Karpas-422 (cell line): ENCODE measurements at regions not wholly inside any gene's neighbourhood (a gene's known extent, or its start where the extent isn't known, plus 50 kb on each side); places are given as distances from the start of the nearest gene placed in this dataset.
"Not testable (repeated sequence)": the region's sequence is repeated elsewhere in the genome, so short reads cannot be mapped to it uniquely, and the experiment has no call there.

ENCODE experiments used
- DNase-seq: peaks from one replicate; pipeline ENCODE4 v3.0.0-alpha.2; 2015
- H2AFZ ChIP-seq: fragments of 200-600 bp; sonication (generic); 2 replicates; pipeline ENCODE4 v1.6.1; 2014; ENCODE audit warnings: antibody characterized with exemption, low read length, mixed read lengths
- H3K27ac ChIP-seq: fragments of 200-600 bp; sonication (generic); 2 replicates; pipeline ENCODE4 v1.5.1; 2014; ENCODE audit warnings: mild to moderate bottlenecking, low read length, moderate library complexity
- H3K27me3 ChIP-seq: fragments of 200-600 bp; sonication (generic); 2 replicates; pipeline ENCODE4 v1.6.1; 2014; ENCODE audit warnings: low read length, mixed read lengths
- H3K36me3 ChIP-seq: fragments of 200-600 bp; sonication (generic); 2 replicates; pipeline ENCODE4 v1.6.1; 2014; ENCODE audit warnings: low read length, mixed read lengths; ENCODE audit not compliant: insufficient read depth
- H3K4me1 ChIP-seq: fragments of 200-600 bp; sonication (generic); 2 replicates; pipeline ENCODE4 v1.6.1; 2014; ENCODE audit warnings: mild to moderate bottlenecking, low read length, mixed read lengths
- H3K4me2 ChIP-seq: fragments of 200-600 bp; sonication (generic); 2 replicates; pipeline ENCODE4 v1.6.1; 2014; ENCODE audit warnings: low read length, low read depth, mild to moderate bottlenecking; ENCODE audit not compliant: poor library complexity, severe bottlenecking
- H3K4me3 ChIP-seq: fragments of 200-600 bp; sonication (generic); 2 replicates; pipeline ENCODE4 v1.5.1; 2014; ENCODE audit warnings: mild to moderate bottlenecking, antibody characterized with exemption, low read length, mixed read lengths
- H3K79me2 ChIP-seq: fragments of 200-600 bp; sonication (generic); 2 replicates; pipeline ENCODE4 v1.6.1; 2014; ENCODE audit warnings: mild to moderate bottlenecking, low read length, mixed read lengths
- H3K9ac ChIP-seq: fragments of 200-600 bp; sonication (generic); 2 replicates; pipeline ENCODE4 v1.6.0; 2014; ENCODE audit warnings: low read length
- H3K9me2 ChIP-seq: fragments of 200-600 bp; sonication (generic), shearing (Covaris generic); replicated peaks from 2 replicates; pipeline ENCODE4 v1.6.0; 2014; ENCODE audit warnings: mild to moderate bottlenecking, low read length, moderate library complexity; ENCODE audit not compliant: insufficient read depth
- H3K9me3 ChIP-seq: fragments of 300-700, 200-600 bp; sonication (generic); 2 replicates; pipeline ENCODE4 v1.6.1; 2014; ENCODE audit warnings: low read length, mixed read lengths
- H4K20me1 ChIP-seq: fragments of 200-600 bp; sonication (generic); 2 replicates; pipeline ENCODE4 v1.6.1; 2014; ENCODE audit warnings: mild to moderate bottlenecking, antibody characterized with exemption, low read length, low read depth; ENCODE audit not compliant: insufficient read depth

- not testable (repeated sequence) for H3K79me2 ChIP-seq, H3K36me3 ChIP-seq, H3K27ac ChIP-seq, H4K20me1 ChIP-seq, H2AFZ ChIP-seq, H3K9ac ChIP-seq, H3K4me2 ChIP-seq, H3K4me1 ChIP-seq, H3K27me3 ChIP-seq, DNase-seq, H3K9me2 ChIP-seq, H3K4me3 ChIP-seq
- H3K9me3 ChIP-seq: peaks cover 24% of the 10 kb centered on the region
Measured at GRCh38 chr10:107950411-107951062, 786.0 kb upstream of the SORCS1 start.

- no peak overlapping the region for H3K4me2 ChIP-seq
- H3K4me3 ChIP-seq: no peak overlapping the region
- H3K4me1 ChIP-seq: no peaks in the 10 kb centered on the region
- H2AFZ ChIP-seq: no peak overlapping the region
- H3K36me3 ChIP-seq: no peaks in the 10 kb centered on the region
- H4K20me1 ChIP-seq: no peaks in the 10 kb centered on the region
- H3K27ac ChIP-seq: no peak overlapping the region
- H3K9me3 ChIP-seq: peaks cover 30% of the 10 kb centered on the region; the same call in 1 of the 2 replicates
- DNase-seq: no peak
- no peaks in the 10 kb centered on the region for H3K79me2 ChIP-seq
- no peaks in the 10 kb centered on the region for H3K27me3 ChIP-seq
- H3K9me2 ChIP-seq: no peaks in the 10 kb centered on the region
- no peak overlapping the region for H3K9ac ChIP-seq
Measured at GRCh38 chr10:107942826-107943225, 778.3 kb upstream of the SORCS1 start.

GRCh38 chr10:107933076-107933475, 768.6 kb upstream of the SORCS1 start:
- no peak overlapping the region for H3K4me3 ChIP-seq
- H3K9me3 ChIP-seq: peaks cover 31% of the 10 kb centered on the region
- no peak overlapping the region for H3K9ac ChIP-seq
- no peaks in the 10 kb centered on the region for H3K27me3 ChIP-seq
- H4K20me1 ChIP-seq: no peaks in the 10 kb centered on the region
- H3K36me3 ChIP-seq: no peaks in the 10 kb centered on the region
- no peak overlapping the region for H3K27ac ChIP-seq
- H3K4me1 ChIP-seq: no peaks in the 10 kb centered on the region
- no peaks in the 10 kb centered on the region for H3K79me2 ChIP-seq
- DNase-seq: no peak
- no peak overlapping the region for H2AFZ ChIP-seq
- H3K9me2 ChIP-seq: no peaks in the 10 kb centered on the region
- no peak overlapping the region for H3K4me2 ChIP-seq

GRCh38 chr10:107931808-107932207, 767.3 kb upstream of the SORCS1 start:
- H3K27me3 ChIP-seq: no peaks in the 10 kb centered on the region
- H3K9ac ChIP-seq: no peak overlapping the region
- H3K4me2 ChIP-seq: no peak overlapping the region
- no peaks in the 10 kb centered on the region for H4K20me1 ChIP-seq
- H3K4me1 ChIP-seq: no peaks in the 10 kb centered on the region
- DNase-seq: no peak
- no peaks in the 10 kb centered on the region for H3K9me2 ChIP-seq
- H2AFZ ChIP-seq: no peak overlapping the region
- no peak overlapping the region for H3K4me3 ChIP-seq
- H3K9me3 ChIP-seq: peaks cover 25% of the 10 kb centered on the region
- H3K79me2 ChIP-seq: no peaks in the 10 kb centered on the region
- no peak overlapping the region for H3K27ac ChIP-seq
- H3K36me3 ChIP-seq: no peaks in the 10 kb centered on the region

DNA sequence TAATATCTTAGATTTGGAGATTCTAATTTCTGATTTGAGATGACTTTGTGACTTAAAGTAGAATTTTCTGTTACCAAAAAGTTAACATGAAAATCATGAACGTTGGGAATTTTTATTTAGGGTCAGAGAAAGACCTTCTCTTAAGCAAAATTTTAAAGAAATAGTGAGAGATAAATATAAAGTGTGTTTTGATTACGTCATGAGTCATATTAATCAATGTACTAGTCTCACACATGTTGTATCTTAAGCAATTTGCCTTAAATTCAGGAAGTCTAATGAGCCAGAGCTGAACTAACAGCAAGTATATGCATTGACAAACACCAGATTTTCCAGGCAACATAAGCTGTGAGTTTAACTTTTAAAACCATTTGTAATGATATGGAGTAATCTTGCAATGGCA, 765.5 kb upstream of the SORCS1 start:
- no peak for DNase-seq
- peaks cover 18% of the 10 kb centered on the region for H3K9me3 ChIP-seq

DNA sequence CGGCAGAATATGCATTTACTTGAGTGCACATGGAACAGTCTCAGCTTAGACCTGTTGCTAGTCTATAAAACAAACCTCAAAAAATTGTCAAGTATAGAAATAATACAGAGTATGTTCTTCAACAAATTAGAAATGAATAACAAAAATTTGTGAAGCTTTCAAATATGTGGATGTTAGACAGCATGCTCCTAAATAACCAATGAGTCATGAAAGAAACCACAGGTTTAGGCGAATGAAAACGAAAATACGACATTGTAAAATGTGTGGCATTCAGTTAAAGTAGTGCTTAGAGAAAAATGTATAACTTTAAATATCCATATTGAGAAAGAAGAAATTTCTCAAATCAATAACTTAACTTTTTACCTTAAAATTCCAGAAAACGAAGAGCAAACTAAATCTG, 760.0 kb upstream of the SORCS1 start:
- no peaks in the 10 kb centered on the region for H3K4me1 ChIP-seq
- H3K4me3 ChIP-seq: no peak overlapping the region
- no peaks in the 10 kb centered on the region for H3K36me3 ChIP-seq
- no peak overlapping the region for H3K27ac ChIP-seq
- peaks cover 23% of the 10 kb centered on the region for H3K9me3 ChIP-seq
- no peaks in the 10 kb centered on the region for H3K27me3 ChIP-seq
- no peak for DNase-seq
- no peaks in the 10 kb centered on the region for H3K79me2 ChIP-seq
- no peaks in the 10 kb centered on the region for H3K9me2 ChIP-seq
- H3K4me2 ChIP-seq: no peak overlapping the region
- H3K9ac ChIP-seq: no peak overlapping the region
- no peaks in the 10 kb centered on the region for H4K20me1 ChIP-seq
- H2AFZ ChIP-seq: no peak overlapping the region

More for the DNA sequence above, 765.5 kb upstream of the SORCS1 start:
- Histone ChIP-seq H3K9me2 (no peaks in the 10 kb centered on the region), H3K4me3 (no peak overlapping the region), H4K20me1 (no peaks in the 10 kb centered on the region), H3K4me2 (no peak overlapping the region), H2AFZ (no peak overlapping the region), H3K27ac (no peak overlapping the region), H3K79me2 (no peaks in the 10 kb centered on the region), H3K4me1 (no peaks in the 10 kb centered on the region), H3K9ac (no peak overlapping the region), H3K36me3 (no peaks in the 10 kb centered on the region), H3K27me3 (no peaks in the 10 kb centered on the region)

GRCh38 chr10:107919626-107920235, 755.2 kb upstream of the SORCS1 start:
- no peaks in the 10 kb centered on the region for H3K9me2 ChIP-seq
- H3K36me3 ChIP-seq: no peaks in the 10 kb centered on the region
- no peaks in the 10 kb centered on the region for H3K79me2 ChIP-seq
- H3K27ac ChIP-seq: no peak overlapping the region
- H3K4me3 ChIP-seq: no peak overlapping the region
- H3K9ac ChIP-seq: no peak overlapping the region
- no peak for DNase-seq
- no peaks in the 10 kb centered on the region for H3K4me1 ChIP-seq
- H3K4me2 ChIP-seq: no peak overlapping the region
- H2AFZ ChIP-seq: no peak overlapping the region
- H3K9me3 ChIP-seq: peaks cover 39% of the 10 kb centered on the region
- H4K20me1 ChIP-seq: no peaks in the 10 kb centered on the region
- H3K27me3 ChIP-seq: no peaks in the 10 kb centered on the region

- Histone ChIP-seq H2AFZ (no peak overlapping the region), H3K27ac (no peak overlapping the region), H3K9me2 (no peaks in the 10 kb centered on the region), H3K27me3 (no peaks in the 10 kb centered on the region), H4K20me1 (no peaks in the 10 kb centered on the region), H3K9me3 (peaks cover 36% of the 10 kb centered on the region), H3K4me3 (no peak overlapping the region), H3K4me2 (no peak overlapping the region), H3K36me3 (no peaks in the 10 kb centered on the region), H3K4me1 (no peaks in the 10 kb centered on the region), H3K79me2 (no peaks in the 10 kb centered on the region), H3K9ac (no peak overlapping the region)
- no peak for DNase-seq
Measured at GRCh38 chr10:107918171-107918570, 753.7 kb upstream of the SORCS1 start.
